MM.1S (cell line): ENCODE measurements at regions not wholly inside any gene's neighbourhood (a gene's known extent, or its start where the extent isn't known, plus 50 kb on each side); places are given as distances from the start of the nearest gene placed in this dataset.

Source experiments
- EZH2phosphoT487 ChIP-seq: fragments of 300-600 bp; sonication (generic); IDR thresholded peaks from 2 replicates; pipeline ENCODE4 v1.6.1; 2018; ENCODE audit warnings: antibody characterized with exemption, low read length
- TF ChIP-seq, protein P1 (sequence below): fragments of 300-600 bp; sonication (generic); IDR thresholded peaks from 2 replicates; pipeline ENCODE4 v1.5.1; 2016; ENCODE audit warnings: antibody characterized with exemption, low read length, mixed read lengths

DNA sequence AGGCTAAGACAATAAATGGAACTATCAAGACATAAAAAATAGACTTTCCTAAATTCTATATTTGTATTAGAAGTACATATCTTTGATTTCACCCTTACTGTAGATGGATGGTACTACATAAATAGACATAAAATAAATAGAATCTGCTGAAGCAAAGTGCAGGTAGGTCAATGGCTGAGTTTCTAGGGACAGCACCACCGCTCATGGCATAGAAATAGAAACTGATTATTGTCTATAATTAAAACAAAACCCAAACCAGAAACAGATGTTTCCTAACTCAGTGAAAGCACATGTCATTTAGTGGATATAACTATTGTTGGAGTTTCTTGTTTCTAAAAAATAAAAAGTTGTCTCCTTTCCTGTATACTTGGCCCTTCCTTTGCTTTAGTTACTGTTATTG, 387.3 kb upstream of the ADGRL3 start:
- no peak for TF ChIP-seq EZH2phosphoT487
- TF ChIP-seq, protein P1, sequence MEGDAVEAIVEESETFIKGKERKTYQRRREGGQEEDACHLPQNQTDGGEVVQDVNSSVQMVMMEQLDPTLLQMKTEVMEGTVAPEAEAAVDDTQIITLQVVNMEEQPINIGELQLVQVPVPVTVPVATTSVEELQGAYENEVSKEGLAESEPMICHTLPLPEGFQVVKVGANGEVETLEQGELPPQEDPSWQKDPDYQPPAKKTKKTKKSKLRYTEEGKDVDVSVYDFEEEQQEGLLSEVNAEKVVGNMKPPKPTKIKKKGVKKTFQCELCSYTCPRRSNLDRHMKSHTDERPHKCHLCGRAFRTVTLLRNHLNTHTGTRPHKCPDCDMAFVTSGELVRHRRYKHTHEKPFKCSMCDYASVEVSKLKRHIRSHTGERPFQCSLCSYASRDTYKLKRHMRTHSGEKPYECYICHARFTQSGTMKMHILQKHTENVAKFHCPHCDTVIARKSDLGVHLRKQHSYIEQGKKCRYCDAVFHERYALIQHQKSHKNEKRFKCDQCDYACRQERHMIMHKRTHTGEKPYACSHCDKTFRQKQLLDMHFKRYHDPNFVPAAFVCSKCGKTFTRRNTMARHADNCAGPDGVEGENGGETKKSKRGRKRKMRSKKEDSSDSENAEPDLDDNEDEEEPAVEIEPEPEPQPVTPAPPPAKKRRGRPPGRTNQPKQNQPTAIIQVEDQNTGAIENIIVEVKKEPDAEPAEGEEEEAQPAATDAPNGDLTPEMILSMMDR = no peak
